ENCODE measurements at regions not wholly inside any gene's neighbourhood (a gene's known extent, or its start where the extent isn't known, plus 50 kb on each side); places are given as distances from the start of the nearest gene placed in this dataset.
"Not testable (repeated sequence)": the region's sequence is repeated elsewhere in the genome, so short reads cannot be mapped to it uniquely, and the experiment has no call there.

DNA sequence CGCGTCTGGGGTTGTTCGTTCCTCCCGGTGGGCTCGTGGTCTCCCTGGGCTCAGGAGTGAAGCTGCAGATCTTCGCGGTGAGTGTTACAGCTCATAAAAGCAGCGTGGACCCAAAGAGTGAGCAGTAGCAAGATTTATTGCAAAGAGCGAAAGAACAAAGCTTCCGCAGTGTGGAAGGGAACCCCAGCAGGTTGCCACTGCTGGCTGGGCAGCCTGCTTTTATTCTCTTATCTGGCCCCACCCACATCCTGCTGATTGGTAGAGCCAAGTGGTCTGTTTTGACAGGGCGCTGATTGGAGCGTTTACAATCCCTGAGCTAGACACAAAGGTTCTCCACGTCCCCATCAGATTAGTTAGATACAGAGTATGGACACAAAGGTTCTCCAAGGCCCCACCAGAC, 1909.2 kb downstream of the ARAP2 start:
- DNase-seq, result not testable (repeated sequence)

DNA sequence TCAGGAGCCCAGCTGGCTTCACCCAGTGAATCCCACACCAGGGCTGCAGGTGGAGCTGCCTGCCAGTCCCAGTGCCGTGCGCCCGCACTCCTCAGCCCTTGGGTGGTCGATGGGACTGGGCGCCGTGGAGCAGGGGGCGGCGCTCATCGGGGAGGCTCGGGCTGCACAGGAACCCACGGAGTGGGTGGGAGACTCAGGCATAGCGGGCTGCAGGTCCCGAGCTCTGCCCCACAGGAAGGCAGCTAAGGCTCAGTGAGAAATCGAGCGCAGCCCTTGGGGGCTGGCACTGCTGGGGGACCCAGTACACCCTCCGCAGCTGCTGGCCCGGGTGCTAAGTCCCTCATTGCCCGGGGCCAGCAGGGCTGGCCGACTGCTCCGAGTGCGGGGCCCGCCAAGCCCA, 1908.8 kb downstream of the ARAP2 start:
- not testable (repeated sequence) for DNase-seq

DNA sequence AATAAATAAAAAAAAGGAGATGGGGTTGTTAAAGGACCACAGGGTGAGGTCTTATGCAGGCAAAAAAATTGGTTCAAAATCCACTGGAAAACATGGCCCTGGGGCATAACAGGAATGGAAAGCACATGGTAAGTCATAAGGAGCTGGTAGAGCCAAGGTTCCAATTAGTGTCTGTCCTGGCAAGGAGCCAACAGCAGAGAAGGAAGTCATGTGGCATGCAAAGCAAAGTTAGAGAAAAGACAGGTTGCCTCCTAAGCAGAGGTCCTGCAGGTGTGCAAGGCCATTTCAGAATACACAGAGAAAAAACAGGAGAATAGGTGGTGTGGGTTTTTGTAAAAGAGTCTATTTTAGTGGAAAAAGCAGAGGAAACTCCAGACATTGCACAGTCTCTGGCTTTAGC, 1881.7 kb downstream of the ARAP2 start:
- no peak for DNase-seq

DNA sequence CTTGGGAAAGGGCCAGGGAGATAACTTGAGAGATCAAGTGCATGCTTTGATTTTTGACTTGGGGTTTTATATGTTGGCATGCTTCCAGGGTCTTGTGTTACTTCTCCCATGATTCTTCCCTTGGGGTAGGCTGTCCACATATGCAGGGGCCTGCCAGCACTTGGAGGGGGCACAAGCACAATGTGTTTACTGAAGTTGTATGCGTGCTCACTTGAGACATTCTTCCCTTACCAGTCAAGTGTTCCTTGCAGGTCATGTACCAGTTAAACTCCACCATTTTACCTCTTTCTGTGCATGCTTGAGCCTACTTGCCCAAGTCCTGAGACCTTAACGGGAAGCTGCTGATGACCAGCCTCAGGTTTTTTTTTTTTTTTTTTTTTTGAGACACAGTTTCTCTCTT, 1880.5 kb downstream of the ARAP2 start:
- no peak for DNase-seq

DNA sequence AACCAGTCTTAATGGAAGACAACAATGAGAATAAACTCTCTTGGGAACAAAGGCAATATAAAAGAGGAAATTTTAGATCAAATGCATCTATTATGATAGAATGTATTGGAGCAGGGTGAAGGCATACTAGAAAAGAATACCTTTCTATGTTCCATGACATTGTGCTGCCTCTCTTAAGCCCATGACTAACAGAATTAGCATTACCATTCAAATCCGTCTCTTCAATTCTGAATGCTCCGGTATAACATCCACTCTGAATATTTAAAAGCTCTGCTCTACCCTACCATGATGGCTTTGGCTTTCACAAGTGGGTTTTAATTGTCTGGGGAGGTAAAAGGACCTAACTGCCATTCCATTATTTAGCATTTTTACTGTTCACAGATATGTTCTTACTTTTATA, 1878.4 kb downstream of the ARAP2 start:
- no peak for DNase-seq

DNA sequence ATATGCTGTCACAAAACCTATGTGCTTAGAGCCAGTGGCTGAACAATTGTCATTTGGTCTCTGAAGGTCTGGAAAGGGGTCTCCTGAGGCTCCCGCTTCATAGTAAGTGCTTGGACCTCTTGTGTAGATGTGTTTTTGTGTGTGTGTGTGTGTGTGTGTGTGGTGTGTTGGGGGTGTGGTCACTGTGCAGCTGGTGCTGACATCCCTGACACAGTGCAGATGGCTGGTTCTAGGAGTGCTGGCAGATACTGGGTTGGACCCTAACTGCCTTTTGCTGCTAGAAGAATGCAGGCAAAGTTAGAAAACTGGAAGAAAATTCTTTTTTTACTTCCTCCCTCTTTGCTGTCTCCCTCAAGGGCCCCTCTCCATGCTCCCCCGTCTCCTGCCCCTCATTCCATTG, 1872.6 kb downstream of the ARAP2 start:
- DNase-seq, result no peak

DNA sequence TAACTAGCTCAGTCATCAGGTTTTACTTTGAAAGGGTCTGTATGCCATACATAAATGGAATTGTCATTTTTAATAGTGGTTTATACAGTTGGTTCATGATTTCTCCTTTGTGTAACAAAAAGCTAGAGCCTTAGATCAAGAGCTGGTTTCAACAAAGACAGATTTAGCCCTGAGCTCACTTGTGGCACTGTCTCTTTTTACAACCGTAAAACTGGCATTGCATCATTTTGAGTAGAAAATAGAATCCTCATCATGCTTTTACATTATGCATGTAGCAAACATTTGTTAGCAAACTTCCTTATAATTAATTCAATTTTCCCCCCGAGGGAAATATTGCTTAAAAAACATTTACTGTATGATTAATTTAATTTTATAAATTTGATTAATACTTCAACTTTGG, 1871.5 kb downstream of the ARAP2 start:
- no peak for DNase-seq

DNA sequence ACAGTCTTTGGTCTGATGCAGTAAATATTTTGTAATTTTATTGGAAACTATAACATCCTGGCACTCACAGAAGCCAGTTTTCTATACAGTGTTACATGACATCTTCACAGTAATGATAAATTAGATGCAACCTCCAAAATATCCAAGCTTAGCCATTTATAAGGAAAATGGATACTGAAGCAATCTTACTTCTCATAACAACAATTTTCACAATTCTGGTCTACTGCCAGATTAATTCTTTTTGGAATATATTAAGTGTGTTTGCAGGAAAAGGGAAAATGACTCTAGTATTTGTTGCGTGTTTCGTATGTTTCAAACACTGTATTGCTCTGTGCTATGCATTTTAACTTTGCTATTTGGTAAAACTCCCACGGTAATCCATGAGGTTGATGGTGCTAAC, 1870.9 kb downstream of the ARAP2 start:
- no peak for DNase-seq

DNA sequence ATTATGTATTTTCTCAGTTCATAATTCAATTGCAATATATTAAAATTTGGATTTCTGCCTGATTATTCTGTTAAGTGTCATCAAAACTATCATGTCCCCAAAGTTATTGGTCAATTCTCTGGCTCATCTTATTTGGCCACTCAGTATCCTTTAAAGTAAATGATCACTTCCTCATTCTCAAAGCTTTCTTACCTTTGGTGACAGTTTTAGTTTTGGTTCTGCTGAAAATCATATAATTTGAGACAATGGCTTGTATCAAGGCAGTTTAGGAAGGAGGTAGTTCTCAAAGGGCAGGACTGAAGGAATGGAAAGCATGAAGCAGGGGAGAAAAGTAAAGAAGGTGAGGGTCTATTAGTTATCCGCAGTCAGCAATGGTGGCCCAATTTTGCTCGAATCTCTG, 1832.1 kb downstream of the ARAP2 start:
- DNase-seq, result no peak

DNA sequence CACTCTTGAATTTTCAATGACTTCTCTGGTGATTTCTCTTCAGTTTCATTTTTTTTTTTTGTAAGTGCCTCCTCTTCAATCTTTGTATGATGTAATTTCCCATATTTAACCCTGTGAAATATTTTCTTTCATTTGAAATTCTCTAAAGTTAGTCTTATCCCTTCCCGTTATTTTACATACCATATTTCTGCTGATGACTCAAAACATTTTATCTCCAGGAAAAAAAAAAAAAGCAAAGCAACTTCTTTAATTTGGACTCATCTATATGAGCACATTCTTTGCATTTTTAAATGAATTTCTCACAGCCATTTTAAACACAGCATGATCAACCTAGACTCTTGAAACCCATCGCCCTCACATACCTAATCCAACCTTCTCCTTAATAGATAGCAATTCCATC, 1831.4 kb downstream of the ARAP2 start:
- no peak for DNase-seq

DNA sequence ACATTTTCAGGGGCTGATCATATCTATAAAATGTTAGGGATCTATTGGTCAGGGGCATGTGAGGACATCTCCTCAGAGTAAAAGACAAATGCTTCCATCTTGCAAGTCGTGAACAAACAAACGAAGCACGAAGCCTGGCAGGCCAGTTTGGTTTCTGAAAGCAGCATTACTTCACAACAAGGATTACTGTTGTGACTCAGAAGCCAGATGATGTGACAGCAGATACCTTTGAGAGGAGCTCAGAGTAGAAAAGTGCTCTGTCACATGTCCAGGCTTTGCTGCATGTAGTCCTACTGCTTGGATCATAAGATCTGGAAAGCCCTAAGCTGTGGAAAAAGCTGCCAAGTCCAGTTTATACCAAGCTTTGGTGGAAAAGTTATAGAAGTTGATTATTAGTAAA, 1827.2 kb downstream of the ARAP2 start:
- DNase-seq, result no peak

DNA sequence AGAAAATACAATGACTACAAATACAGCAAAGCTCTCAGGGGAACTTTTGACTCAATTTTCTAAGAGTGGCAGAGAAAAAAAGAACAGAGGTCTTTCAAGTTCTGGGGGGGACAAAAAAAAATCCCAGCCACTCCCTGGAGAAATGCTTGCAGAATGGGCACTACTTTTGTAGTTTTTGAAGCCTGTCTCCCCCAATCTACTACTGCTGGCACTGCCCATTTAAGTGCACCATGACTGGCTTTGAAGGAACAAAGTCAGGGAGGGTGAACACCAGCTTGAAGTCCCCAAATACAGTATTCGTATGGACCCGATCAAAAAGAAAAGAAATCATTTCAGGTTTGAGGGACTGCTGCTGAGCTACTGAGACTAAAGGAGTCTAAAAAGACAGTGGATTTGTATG, 1824.4 kb downstream of the ARAP2 start:
- no peak for DNase-seq

DNA sequence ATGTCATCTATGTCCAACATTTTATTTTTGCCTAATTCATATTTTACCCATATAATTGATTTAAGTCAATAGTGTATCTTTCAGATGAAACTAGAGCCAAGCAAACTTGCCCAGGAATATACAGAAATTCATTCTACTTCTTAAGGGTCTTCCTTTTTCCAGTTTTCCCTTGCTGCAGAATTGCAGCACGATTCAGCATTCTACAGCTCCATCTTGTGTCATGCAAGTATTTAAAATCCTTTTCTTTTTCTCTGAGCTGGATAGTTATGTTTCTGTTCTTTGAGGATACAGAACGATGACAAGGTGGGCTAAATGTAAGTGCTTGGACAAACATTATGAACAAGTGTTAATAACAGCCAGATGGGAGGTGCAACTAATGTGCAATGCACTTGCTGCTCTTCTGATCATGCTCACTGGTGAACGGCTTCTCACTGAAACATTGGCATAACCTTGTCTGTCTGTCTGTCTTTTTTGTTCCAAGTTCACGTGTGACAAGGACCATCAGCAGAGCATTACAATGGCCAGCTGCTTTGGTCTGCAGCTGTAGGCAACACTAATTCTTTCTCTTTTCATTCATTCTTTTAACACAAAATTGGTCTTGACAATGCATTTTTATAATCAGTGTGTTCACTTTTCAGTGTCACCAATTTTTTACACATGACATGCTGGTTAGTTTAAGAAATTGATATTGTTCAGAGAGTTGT, 1821.7 kb downstream of the ARAP2 start:
- DNase-seq, result no peak

DNA sequence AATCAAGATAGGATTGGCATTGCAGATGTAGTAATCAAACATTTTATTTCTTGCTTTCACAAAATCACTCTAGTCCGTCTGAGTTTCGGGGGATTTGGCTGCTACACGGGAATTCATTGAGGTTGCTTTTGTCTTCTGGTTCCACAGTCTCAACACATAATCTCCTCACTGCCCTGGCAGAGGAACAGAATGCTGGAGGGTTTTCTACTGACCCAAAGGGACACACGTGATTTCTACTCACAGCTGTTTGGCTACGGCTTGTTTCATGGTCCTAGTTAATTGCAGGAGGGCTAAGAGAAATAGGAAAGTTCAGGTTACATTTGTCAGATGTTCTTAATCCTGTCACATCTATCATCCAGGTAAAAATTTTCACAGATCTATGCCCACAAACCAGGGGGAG, 1811.6 kb downstream of the ARAP2 start:
- no peak for DNase-seq

DNA sequence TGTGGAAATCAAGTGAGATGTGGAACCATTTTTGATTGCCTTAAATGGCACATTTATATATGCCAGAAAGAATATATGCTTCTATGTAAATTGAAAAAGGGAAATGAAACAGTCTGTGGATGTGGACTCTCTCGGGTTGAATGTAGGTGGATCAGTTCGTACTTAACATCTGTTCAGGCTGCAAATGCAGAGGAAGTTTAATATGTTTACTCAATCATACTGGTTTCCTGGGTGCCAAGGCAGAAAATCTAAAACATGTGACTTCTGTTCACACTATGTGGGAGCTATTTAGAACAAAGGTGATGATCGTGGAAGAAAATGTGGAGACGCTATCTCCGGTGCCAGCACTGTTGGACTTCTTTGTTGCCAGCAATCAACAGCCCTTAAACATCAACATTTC, 1809.9 kb downstream of the ARAP2 start:
- not testable (repeated sequence) for DNase-seq

DNA sequence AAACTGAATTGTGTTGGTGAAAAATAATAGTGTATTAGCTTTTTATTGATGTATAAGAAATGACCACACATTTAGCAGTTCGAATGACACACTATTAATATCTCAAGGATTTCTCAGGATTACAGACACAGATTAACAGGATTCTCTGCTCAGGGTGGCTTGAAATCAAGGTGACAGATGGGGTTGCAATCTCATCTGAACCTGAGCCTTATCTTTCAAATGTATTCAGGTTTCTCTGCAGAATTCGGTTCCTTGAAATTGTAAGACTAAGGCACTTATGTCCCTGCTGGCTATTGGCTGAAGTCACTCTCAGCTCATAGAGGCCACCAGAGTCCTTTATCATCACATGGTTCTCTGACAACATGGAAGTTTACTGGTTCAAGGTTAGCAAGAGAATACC, 1780.1 kb downstream of the ARAP2 start:
- no peak for DNase-seq

DNA sequence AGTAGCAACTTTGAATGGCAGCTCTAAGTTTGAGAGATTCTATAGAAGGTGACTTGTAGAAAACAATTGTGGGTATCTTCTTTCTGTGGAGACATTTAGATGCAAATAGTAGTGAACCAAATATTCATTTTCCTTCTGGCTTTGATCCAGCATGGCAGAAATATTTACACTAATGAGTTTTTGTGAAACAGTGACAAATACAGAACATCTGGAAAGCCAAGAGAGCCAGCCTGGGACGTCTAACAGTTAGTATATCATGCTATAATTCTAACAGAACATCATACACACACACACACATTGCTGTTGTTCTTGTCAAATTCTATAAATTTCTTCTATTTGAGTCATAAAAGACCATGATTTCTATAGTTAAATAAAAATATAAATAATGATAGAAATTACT, 1777.9 kb downstream of the ARAP2 start:
- no peak for DNase-seq

DNA sequence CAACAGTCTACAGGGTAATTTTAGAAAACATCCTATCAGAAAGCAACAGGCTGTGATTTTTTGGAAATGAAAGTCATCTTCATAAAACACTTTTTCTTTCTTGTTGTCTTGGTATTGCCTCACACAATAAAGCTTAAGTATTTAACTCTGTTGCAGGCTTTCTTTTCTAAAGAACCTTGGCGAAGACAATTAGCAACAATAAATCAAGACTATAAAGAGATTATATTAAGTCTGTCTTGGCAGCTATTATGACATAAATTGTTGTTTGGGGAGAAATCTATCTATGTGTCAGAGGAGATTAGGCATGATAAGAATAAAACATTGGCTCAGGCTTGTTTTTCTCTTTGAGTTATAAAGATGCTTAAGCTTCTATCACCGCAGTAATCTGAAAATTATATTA, 1774.8 kb downstream of the ARAP2 start:
- DNase-seq, result no peak

DNA sequence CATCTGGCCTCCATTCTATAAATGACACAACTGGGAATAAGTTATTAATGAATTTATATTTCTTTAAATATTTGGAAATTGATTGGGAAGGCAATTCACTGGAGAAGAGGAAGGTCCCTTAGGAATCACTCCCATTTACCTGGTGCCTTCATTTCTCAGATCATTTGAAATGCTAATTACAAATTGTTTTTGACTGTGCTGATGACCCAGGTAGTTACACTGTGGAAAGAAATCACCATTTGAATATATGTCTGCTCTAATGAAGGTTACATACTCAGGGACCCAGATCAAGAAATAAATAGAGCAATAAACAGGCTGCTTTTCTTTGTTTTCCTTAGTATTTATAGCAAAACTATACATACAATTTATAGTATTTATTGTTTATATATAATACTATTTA, 1759.1 kb downstream of the ARAP2 start:
- no peak for DNase-seq

DNA sequence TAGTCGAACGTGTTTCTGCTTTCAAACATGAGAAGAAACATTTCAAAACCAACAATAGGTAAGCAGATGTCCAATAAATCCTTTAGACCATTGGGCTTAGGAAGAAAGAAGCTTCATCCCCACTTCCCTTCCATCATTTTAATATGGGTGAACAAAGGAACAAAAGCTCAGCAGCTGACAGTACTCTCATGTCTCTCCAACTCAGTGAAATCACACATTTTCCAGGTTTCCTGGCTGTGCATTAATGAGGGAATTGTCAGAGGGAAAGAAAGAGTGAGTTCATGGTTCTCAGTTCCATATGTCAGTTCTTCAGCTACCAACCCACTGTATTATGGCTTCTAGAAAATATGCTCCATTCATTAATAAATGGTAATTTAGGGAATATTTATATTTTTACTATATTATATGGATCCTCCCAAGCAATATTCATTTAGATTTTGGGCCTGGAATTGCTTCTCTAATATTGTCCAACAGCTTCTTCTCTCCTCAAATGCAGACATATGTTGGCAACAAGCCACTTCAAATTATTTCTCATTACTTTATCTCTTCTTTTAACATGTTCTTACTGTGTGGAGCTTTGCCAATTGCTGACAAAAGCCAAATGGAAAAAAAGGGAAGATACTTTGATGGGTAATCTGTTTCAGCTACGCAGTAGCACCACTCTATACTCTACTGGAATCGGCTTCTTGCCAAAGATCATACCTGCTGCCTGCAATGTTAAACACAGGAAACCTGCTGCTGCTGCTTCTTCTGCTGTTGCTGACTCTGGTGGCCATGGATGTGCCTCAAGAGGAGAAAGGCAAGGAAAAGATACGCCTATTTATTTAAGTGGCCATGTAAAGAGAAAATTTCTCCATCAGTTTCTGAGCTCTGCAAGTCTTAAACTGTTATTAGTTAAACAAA, 1757.6 kb downstream of the ARAP2 start:
- no peak for DNase-seq

DNA sequence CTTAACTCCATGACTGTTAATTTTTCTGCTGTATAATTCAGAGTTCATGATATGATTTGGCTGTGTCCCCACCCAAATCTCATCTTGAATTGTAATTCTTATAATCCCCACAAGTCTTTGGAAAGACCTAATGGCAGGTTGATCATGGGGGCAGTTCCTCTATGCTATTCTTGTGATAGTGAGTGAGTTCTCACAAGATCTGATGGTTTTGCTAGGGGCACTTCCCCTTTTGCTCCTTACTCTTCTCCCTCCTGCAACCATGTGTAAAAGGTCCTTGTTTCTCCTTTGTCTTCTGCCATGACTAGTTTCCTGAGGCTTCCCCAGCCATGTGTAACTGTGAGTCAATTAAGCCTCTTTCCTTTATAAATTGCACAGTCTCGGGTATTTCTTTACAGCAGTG, 1751.9 kb downstream of the ARAP2 start:
- no peak for DNase-seq

DNA sequence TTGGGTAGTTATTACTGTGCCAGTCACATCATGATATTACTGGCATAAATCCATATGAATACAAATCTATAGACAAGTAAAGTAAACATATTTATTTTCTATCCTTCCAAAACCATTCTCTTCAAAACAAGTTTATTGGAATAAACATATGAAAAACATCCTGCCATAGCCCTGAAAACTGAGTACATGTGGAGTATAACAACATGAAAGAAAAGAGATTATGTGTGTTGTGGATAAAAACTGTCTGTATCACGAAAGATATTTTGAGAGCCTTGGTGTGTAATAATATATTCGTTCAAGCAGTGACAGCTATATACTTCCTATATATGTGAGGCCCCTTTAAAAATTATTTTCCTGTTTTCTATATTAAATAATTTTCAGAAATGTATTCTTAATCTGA, 1742.2 kb downstream of the ARAP2 start:
- no peak for DNase-seq

DNA sequence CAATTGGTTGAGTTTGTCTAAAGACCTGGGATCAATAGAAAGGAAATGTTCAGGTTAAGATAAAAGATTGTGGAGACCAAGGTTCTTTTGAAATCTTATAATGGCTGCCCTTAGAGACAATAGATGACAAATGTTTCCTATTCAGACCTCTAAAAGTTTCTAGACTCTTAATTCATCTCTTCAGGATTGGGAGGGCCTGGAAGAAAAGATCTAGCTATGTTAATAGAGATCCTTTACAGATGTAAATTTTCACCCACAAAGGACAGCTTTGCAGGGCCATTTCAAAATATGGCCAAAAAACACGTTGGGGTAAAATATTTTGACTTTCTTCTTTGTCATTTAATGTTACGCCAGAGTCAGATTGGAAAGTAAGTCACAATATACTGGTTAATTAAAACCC, 1739.6 kb downstream of the ARAP2 start:
- not testable (repeated sequence) for DNase-seq

DNA sequence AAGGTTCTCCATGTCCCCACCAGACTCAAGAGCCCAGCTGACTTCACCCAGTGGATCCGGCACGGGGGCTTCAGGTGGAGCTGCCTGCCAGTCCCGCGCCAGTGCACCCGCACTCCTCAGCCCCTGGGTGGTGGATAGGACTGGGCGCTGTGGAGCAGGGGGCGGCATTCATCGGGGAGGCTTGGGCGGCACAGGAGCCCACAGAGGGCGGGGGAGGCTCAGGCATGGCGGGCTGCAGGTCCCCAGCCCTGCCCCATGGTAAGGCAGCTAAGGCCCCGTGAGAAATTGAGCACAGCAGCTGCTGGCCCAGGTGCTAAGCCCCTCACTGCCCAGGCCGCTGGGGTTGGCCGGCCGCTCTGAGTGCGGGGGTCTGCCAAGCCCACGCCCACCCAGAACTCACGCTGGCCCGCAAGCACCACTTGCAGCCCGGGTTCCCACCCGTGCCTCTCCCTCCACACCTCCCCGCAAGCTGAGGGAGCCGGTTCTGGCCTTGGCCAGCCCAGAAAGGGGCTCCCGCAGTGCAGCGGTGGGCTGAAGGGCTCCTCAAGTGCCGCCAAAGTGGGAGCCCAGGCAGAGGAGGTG, 1737.7 kb downstream of the ARAP2 start:
- not testable (repeated sequence) for DNase-seq

Data from activated CD4-positive, alpha-beta T cell treated with anti-CD3 and anti-CD28 coated beads, Interleukin-2, Interleukin-6, amounts not matched to agents 100 ng/mL and 50 ng/mL, durations not matched to agents 16 hours and 8 hours (primary cell).